Nephron progenitor cell (in vitro differentiated cells): ENCODE measurements at regions not wholly inside any gene's neighbourhood (a gene's known extent, or its start where the extent isn't known, plus 50 kb on each side); places are given as distances from the start of the nearest gene placed in this dataset.

ENCODE experiments used
- DNase-seq: peaks from one replicate; pipeline ENCODE4 v3.0.0; 2021
- H3K27ac Mint-ChIP-seq: 2 replicates; pipeline ENCODE4 v1.8.0; 2021; ENCODE audit warnings: mild to moderate bottlenecking, moderate library complexity, mixed read lengths
- H3K27me3 Mint-ChIP-seq: 2 replicates; pipeline ENCODE4 v1.8.0; 2021; ENCODE audit warnings: mild to moderate bottlenecking, low read depth, mixed read lengths; ENCODE audit not compliant: poor library complexity
- H3K36me3 Mint-ChIP-seq: 2 replicates; pipeline ENCODE4 v1.8.0; 2021; ENCODE audit warnings: low read depth, mixed read lengths
- H3K4me1 Mint-ChIP-seq: 2 replicates; pipeline ENCODE4 v1.8.0; 2021; ENCODE audit warnings: mixed read lengths
- H3K4me3 Mint-ChIP-seq: 2 replicates; pipeline ENCODE4 v1.8.0; 2021; ENCODE audit warnings: mild to moderate bottlenecking, moderate library complexity, mixed read lengths
- H3K9me3 Mint-ChIP-seq: 2 replicates; pipeline ENCODE4 v1.8.0; 2021; ENCODE audit warnings: mild to moderate bottlenecking, moderate library complexity, mixed read lengths
- CTCF ChIP-seq: fragments of 200-600 bp; sonication (generic); IDR thresholded peaks from 2 replicates; pipeline ENCODE4 v1.5.0; 2021; ENCODE audit warnings: antibody characterized with exemption

- DNase-seq = no peak
- Mint-ChIP-seq H3K9me3 (no peaks in the 10 kb centered on the region), H3K27me3 (peaks cover 16% of the 10 kb centered on the region), H3K27ac (no peak overlapping the region), H3K36me3 (no peaks in the 10 kb centered on the region), H3K4me3 (no peak overlapping the region), H3K4me1 (peaks cover 9% of the 10 kb centered on the region)
- TF ChIP-seq CTCF = no peak
These were observed 436.7 kb downstream of the TNS3 start for GRCh38 chr7:47145186-47145725.

DNA sequence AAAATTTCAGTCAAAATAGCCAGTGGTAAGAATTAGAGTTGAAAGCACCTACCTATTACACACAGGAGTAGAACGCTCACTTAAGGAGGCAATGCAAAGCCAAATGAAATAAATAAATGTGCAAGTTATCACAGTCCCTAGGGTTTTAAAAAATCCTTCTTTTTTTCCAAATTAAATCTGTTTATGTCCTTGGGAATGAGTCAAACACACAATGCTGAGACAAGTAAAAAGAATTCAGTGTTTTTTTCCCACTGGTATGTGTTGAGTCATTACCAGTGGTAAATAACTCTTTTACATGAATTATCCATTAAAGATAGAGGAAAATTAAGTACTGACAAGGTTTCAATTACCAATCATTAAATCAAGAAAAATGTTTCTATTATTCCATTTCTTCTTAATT, 438.6 kb downstream of the TNS3 start:
- DNase-seq = no peak
- Mint-ChIP-seq H3K36me3 (no peaks in the 10 kb centered on the region), H3K4me1 (no peaks in the 10 kb centered on the region), H3K27ac (no peak overlapping the region), H3K27me3 (peaks cover 26% of the 10 kb centered on the region), H3K4me3 (no peak overlapping the region), H3K9me3 (no peaks in the 10 kb centered on the region)
- no peak for TF ChIP-seq CTCF

GRCh38 chr7:47142867-47143175, 439.1 kb downstream of the TNS3 start:
- no peak for TF ChIP-seq CTCF

DNA sequence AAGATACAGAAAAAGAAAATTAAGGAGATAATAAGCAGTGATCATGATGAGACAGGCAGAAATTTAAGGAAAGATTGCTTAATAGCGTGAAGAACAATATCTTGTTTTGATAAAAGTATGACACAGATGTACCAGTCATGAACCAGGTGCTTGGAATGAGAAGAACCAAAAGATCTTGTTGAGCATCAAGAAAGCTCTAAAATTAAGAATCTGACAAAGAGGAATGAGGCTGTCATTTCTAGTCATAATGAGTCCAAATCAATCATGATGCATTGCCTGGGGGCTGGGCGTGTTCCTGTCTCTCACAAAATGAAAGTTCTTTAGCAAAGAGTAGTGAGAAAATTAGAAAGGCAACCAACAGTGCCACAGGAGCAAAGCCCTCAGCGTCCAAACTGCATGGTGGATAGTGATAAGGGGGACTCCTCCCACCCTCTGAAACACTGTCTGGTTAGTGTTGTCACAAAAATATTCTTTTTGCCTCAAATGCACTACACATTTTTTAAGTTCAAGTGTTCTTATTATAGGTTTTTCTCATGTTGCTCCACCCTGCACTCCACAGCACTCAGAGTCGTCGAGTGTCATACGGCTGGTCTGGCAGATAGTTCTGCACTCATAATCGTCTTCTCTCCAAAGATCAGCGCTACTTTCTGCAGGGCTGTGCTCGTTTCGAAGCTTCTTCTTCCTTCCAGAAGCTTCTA, 439.6 kb downstream of the TNS3 start:
- H3K4me3 Mint-ChIP-seq = no peak overlapping the region
- peaks cover 26% of the 10 kb centered on the region for H3K27me3 Mint-ChIP-seq
- H3K27ac Mint-ChIP-seq = no peak overlapping the region

More at GRCh38 chr7:47142867-47143175, 439.1 kb downstream of the TNS3 start:
- H3K27me3 Mint-ChIP-seq = peaks cover 26% of the 10 kb centered on the region
- no peaks in the 10 kb centered on the region for H3K36me3 Mint-ChIP-seq
- no peak overlapping the region for H3K4me3 Mint-ChIP-seq
- no peaks in the 10 kb centered on the region for H3K9me3 Mint-ChIP-seq
- H3K27ac Mint-ChIP-seq = no peak overlapping the region
- no peaks in the 10 kb centered on the region for H3K4me1 Mint-ChIP-seq
- no peak for DNase-seq

GRCh38 chr7:47132471-47132870, 449.4 kb downstream of the TNS3 start:
- H3K4me1 Mint-ChIP-seq = no peaks in the 10 kb centered on the region
- no peaks in the 10 kb centered on the region for H3K36me3 Mint-ChIP-seq
- H3K9me3 Mint-ChIP-seq = no peaks in the 10 kb centered on the region
- no peak overlapping the region for H3K27ac Mint-ChIP-seq
- DNase-seq = no peak
- no peak for TF ChIP-seq CTCF
- no peak overlapping the region for H3K4me3 Mint-ChIP-seq
- peaks cover 20% of the 10 kb centered on the region for H3K27me3 Mint-ChIP-seq

More for the DNA sequence above, 439.6 kb downstream of the TNS3 start:
- H3K9me3 Mint-ChIP-seq = no peaks in the 10 kb centered on the region
- no peaks in the 10 kb centered on the region for H3K4me1 Mint-ChIP-seq
- TF ChIP-seq CTCF = no peak
- DNase-seq = no peak
- H3K36me3 Mint-ChIP-seq = no peaks in the 10 kb centered on the region

DNA sequence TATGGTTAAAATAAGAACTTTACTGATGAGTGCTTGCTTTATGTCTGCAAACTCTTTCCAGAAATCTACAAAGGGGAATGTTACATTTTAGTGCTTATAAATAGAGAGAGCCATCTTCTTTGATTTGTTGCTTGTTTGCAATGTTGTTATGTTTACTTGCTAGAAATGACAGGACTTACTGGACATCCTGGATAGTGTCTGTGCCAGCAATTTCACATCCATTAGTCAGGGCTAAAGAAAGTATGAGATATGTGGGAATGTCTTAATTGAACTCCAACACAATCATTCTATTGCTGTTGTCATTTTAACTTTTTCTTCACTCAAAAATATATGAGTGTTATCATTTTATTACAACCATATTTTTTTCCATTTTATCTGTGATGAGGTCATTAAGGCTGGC, 453.2 kb downstream of the TNS3 start:
- no peak overlapping the region for H3K27ac Mint-ChIP-seq

More for the DNA sequence above, 453.2 kb downstream of the TNS3 start:
- H3K4me1 Mint-ChIP-seq = no peaks in the 10 kb centered on the region
- no peaks in the 10 kb centered on the region for H3K9me3 Mint-ChIP-seq
- no peak for DNase-seq
- TF ChIP-seq CTCF = no peak
- H3K4me3 Mint-ChIP-seq = no peak overlapping the region
- H3K36me3 Mint-ChIP-seq = no peaks in the 10 kb centered on the region
- peaks cover 20% of the 10 kb centered on the region for H3K27me3 Mint-ChIP-seq
